ENCODE measurements at regions not wholly inside any gene's neighbourhood (a gene's known extent, or its start where the extent isn't known, plus 50 kb on each side); places are given as distances from the start of the nearest gene placed in this dataset.

GRCh38 chr5:87665166-87665565 is 252.4 kb upstream of the CCNH start:
- ATAC-seq, result no peak
- TF ChIP-seq, protein P1, sequence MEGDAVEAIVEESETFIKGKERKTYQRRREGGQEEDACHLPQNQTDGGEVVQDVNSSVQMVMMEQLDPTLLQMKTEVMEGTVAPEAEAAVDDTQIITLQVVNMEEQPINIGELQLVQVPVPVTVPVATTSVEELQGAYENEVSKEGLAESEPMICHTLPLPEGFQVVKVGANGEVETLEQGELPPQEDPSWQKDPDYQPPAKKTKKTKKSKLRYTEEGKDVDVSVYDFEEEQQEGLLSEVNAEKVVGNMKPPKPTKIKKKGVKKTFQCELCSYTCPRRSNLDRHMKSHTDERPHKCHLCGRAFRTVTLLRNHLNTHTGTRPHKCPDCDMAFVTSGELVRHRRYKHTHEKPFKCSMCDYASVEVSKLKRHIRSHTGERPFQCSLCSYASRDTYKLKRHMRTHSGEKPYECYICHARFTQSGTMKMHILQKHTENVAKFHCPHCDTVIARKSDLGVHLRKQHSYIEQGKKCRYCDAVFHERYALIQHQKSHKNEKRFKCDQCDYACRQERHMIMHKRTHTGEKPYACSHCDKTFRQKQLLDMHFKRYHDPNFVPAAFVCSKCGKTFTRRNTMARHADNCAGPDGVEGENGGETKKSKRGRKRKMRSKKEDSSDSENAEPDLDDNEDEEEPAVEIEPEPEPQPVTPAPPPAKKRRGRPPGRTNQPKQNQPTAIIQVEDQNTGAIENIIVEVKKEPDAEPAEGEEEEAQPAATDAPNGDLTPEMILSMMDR (IDR thresholded peaks at IDR 0.05), result no peak
- no peak for TF ChIP-seq POLR2A (IDR thresholded peaks at IDR 0.05)
- H3K27ac ChIP-seq, result no peak overlapping the region
- no peaks in the 10 kb centered on the region for H3K36me3 ChIP-seq (replicated peaks in 1 of 2; ENCODE audit: insufficient read depth in 1 of 2, low read depth in 2 of 2)
- no peaks in the 10 kb centered on the region for H3K9me3 ChIP-seq
- DNase-seq, result no peak
- intact Hi-C loops (cut with DNase I), result no loop called here
- no peak overlapping the region for H3K4me3 ChIP-seq
- WGBS, 2 donors, result 77 to 90% methylated on average over 1 of the region's 1 CpG
- no peaks in the 10 kb centered on the region for H3K27me3 ChIP-seq
- H3K4me1 ChIP-seq, result no peaks in the 10 kb centered on the region

DNA sequence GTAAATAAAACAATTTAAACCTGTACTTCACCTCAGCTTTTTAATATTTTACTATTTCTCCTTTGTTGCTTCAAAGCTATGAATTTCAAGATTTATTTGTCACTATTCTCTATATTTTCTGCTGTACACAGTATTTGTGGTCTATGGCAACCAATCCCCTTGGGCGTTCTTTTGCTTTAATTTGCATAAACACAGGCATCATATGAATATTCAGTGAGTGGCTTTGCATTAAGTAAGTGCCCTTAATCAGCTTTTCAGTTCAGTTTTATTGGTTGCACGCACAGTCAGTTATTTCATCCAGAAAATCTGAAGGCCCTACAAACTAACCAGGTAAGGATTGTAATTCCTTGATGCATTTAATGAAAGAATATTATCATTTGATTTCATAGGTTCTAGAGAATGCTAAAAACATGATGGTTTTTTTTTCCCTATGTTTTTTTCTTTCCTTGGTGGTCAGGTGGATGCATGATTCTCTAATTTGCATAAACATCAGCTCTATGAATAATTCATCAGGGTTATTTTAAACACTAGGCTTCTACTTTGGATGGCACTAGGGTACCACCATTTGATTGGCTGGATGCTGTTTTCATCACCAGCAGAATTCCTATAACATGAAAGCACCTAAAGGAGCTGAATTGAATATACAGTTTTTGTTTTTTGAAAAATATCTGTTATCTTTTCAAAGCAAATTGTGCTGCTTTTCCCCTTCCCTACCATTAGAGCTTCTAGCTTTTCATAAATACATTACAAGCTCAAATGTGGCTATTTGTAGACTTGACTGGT is 249.2 kb upstream of the CCNH start:
- DNase-seq (no peak), ATAC-seq (no peak)
- TF ChIP-seq POLR2A (IDR thresholded peaks at IDR 0.05), result no peak
- TF ChIP-seq, protein P1 (IDR thresholded peaks at IDR 0.05), result no peak
- Histone ChIP-seq H3K4me3 (no peak overlapping the region), H3K4me1 (no peaks in the 10 kb centered on the region), H3K27me3 (no peaks in the 10 kb centered on the region), H3K9me3 (no peaks in the 10 kb centered on the region), H3K27ac (no peak overlapping the region), H3K36me3 (replicated peaks in 1 of 2; ENCODE audit: insufficient read depth in 1 of 2, low read depth in 2 of 2) (no peaks in the 10 kb centered on the region)
- intact Hi-C loops (cut with DNase I), result no loop called here
- WGBS, 2 donors, result 43 to 73% methylated on average over 2 of the region's 2 CpGs

DNA sequence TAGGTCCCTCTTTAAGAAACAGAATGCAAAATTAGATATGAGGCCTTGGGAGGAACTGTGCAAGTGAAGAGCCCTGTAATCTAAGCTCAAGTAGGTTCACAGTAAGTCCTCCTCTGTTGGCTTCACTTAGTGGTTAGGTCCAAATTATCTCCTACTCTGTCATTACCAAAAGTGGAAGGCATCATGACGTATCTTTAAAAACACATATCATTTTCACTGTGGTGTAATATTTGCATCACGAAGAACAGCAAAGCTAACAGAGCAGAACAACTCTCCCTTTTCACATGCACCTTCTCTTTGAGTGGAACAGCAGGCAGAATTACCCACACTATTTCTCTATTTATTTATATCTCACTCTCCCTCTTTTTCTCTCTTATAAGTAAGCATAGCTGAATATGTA is 240.5 kb upstream of the CCNH start:
- DNase-seq (no peak), ATAC-seq (no peak)
- Histone ChIP-seq H3K27me3 (no peaks in the 10 kb centered on the region), H3K9me3 (no peaks in the 10 kb centered on the region), H3K4me1 (no peaks in the 10 kb centered on the region), H3K4me3 (no peak overlapping the region), H3K27ac (no peak overlapping the region), H3K36me3 (replicated peaks in 1 of 2; ENCODE audit: insufficient read depth in 1 of 2, low read depth in 2 of 2) (no peaks in the 10 kb centered on the region)
- intact Hi-C loops (cut with DNase I), result no loop called here
- 65% methylated on average over 2 of the region's 2 CpGs for WGBS, 2 donors
- no peak for TF ChIP-seq POLR2A (IDR thresholded peaks at IDR 0.05)
- TF ChIP-seq, protein P1 (IDR thresholded peaks at IDR 0.05), result no peak

GRCh38 chr5:87650284-87650683 is 237.6 kb upstream of the CCNH start:
- 47% methylated on average over 2 of the region's 2 CpGs for whole genome bisulfite sequencing, 2 donors
- TF ChIP-seq, protein P1 (IDR thresholded peaks at IDR 0.05), result no peak
- no peak for TF ChIP-seq POLR2A (IDR thresholded peaks at IDR 0.05)
- intact Hi-C loops (cut with DNase I), result no loop called here
- H3K27me3 ChIP-seq, result no peaks in the 10 kb centered on the region
- no peaks in the 10 kb centered on the region for H3K9me3 ChIP-seq
- no peak overlapping the region for H3K27ac ChIP-seq
- H3K36me3 ChIP-seq (replicated peaks in 1 of 2; ENCODE audit: insufficient read depth in 1 of 2, low read depth in 2 of 2), result no peaks in the 10 kb centered on the region
- H3K4me1 ChIP-seq, result no peaks in the 10 kb centered on the region
- no peak for ATAC-seq
- DNase-seq, result no peak
- no peak overlapping the region for H3K4me3 ChIP-seq

- no peaks in the 10 kb centered on the region for H3K9me3 ChIP-seq
- H3K27ac ChIP-seq, result no peak overlapping the region
- no peak for ATAC-seq
- no peaks in the 10 kb centered on the region for H3K27me3 ChIP-seq
- H3K36me3 ChIP-seq (replicated peaks in 1 of 2; ENCODE audit: insufficient read depth in 1 of 2, low read depth in 2 of 2), result no peaks in the 10 kb centered on the region
- WGBS, 2 donors, result 65% methylated on average over 4 of the region's 4 CpGs
- TF ChIP-seq POLR2A (IDR thresholded peaks at IDR 0.05), result no peak
- TF ChIP-seq, protein P1 (IDR thresholded peaks at IDR 0.05), result no peak
- no peaks in the 10 kb centered on the region for H3K4me1 ChIP-seq
- H3K4me3 ChIP-seq, result no peak overlapping the region
- no peak for DNase-seq
- intact Hi-C loops (cut with DNase I), result no loop called here
These were observed 236.7 kb upstream of the CCNH start for GRCh38 chr5:87649455-87649854.

All from body of pancreas (tissue), 4 donors.